Endothelial cell of umbilical vein (primary cell): ENCODE measurements at regions not wholly inside any gene's neighbourhood (a gene's known extent, or its start where the extent isn't known, plus 50 kb on each side); places are given as distances from the start of the nearest gene placed in this dataset.

ENCODE experiments used
- BruUV-seq: library from RNA; stranded (reverse); fragments of 400-500 nt; replicated peaks from 2 replicates; lab custom pipeline; 2021; lab: Mats Ljungman, UMichigan
- CTCF ChIA-PET: fragments of 300-600, 350-600 bp; sonication (Branson Sonifier 250); formaldehyde crosslinking; loops from one replicate; lab custom pipeline; 2021; ENCODE audit warnings: antibody characterized with exemption, inconsistent platforms; lab: Charles Lee
- POLR2A ChIA-PET: fragments of 300-600, 350-600 bp; sonication (Branson Sonifier 250); formaldehyde crosslinking; loops from one replicate; lab custom pipeline; 2021; ENCODE audit warnings: antibody characterized with exemption, inconsistent platforms; lab: Charles Lee
- DNase-seq: peaks from one replicate; pipeline ENCODE4 v3.0.0-alpha.2; 2011; ENCODE audit warnings: low read depth, low spot score
- FAIRE-seq: peaks from 2 replicates; lab custom pipeline; 2011; peaks lifted over from hg19 to GRCh38; lab: Jason Lieb, UNC
- H2AFZ ChIP-seq: 2 replicates; pipeline ENCODE4 v1.6.0; 2012; ENCODE audit warnings: low read depth, low read length, control low read depth, inconsistent platforms
- H3K27ac ChIP-seq: 2 replicates; pipeline ENCODE4 v1.5.1; 2011; ENCODE audit warnings: low read depth, mild to moderate bottlenecking, control low read depth, low read length, moderate library complexity; ENCODE audit not compliant: insufficient read depth
- H3K27me3 ChIP-seq, 2 experiments: 2 replicates each; pipeline versions ENCODE4 v1.6.0 to v1.6.1; 2011; ENCODE audit warnings: low read length in 2 of 2, mixed read lengths in 1 of 2; ENCODE audit not compliant: control insufficient read depth in 2 of 2, insufficient read depth in 2 of 2
- H3K36me3 ChIP-seq, 2 experiments: 2 replicates in 1 of 2; 3 replicates in 1 of 2; pipeline ENCODE4 v1.5.1; 2011; ENCODE audit warnings: low read length in 2 of 2, mild to moderate bottlenecking in 1 of 2, moderate library complexity in 1 of 2; ENCODE audit not compliant: control insufficient read depth in 2 of 2, insufficient read depth in 2 of 2; ENCODE audit errors: extremely low read depth in 1 of 2
- H3K4me1 ChIP-seq: 3 replicates; pipeline ENCODE4 v1.5.1; 2011; ENCODE audit warnings: mild to moderate bottlenecking, low read length; ENCODE audit not compliant: control insufficient read depth, insufficient read depth; ENCODE audit errors: extremely low read depth
- H3K4me2 ChIP-seq: 2 replicates; pipeline ENCODE4 v1.6.1; 2011; ENCODE audit warnings: low read length, control low read depth, mixed read lengths; ENCODE audit not compliant: insufficient read depth
- H3K4me3 ChIP-seq, 3 experiments: fragments of 200-600 bp in 1 of 3; sonication (generic), shearing (Covaris generic) in 1 of 3; replicated peaks in 1 of 3; 2 replicates each; pipeline ENCODE4 v1.5.1; 2011 to 2016; ENCODE audit warnings: control low read depth in 3 of 3, low read length in 3 of 3, mild to moderate bottlenecking in 2 of 3, inconsistent platforms in 1 of 3, low read depth in 1 of 3, moderate library complexity in 1 of 3; ENCODE audit not compliant: insufficient read depth in 1 of 3
- H3K79me2 ChIP-seq: 2 replicates; pipeline ENCODE4 v1.6.0; 2012; ENCODE audit warnings: low read length, inconsistent platforms; ENCODE audit not compliant: control insufficient read depth, insufficient read depth
- H3K9ac ChIP-seq: replicated peaks from 2 replicates; pipeline ENCODE3; 2011; ENCODE audit warnings: low read length, control low read depth; ENCODE audit not compliant: insufficient read depth; ENCODE audit errors: extremely low read depth
- H3K9me1 ChIP-seq: replicated peaks from 3 replicates; pipeline ENCODE4 v1.6.0; 2011; ENCODE audit warnings: mild to moderate bottlenecking, low read length; ENCODE audit not compliant: control insufficient read depth, insufficient read depth; ENCODE audit errors: extremely low read depth
- H3K9me3 ChIP-seq: replicated peaks from 2 replicates; pipeline ENCODE4 v1.5.1; 2012; ENCODE audit warnings: low read length, inconsistent platforms; ENCODE audit not compliant: control insufficient read depth, insufficient read depth
- H4K20me1 ChIP-seq: replicated peaks from 2 replicates; pipeline ENCODE3; 2011; ENCODE audit warnings: mild to moderate bottlenecking, low read length; ENCODE audit not compliant: control insufficient read depth, insufficient read depth; ENCODE audit errors: extremely low read depth
- EZH2 ChIP-seq: IDR thresholded peaks from 2 replicates; pipeline ENCODE4 v1.6.1; 2012; ENCODE audit warnings: borderline replicate concordance, low read depth, mild to moderate bottlenecking, moderate library complexity, low read length, inconsistent platforms; ENCODE audit not compliant: severe bottlenecking
- FOS ChIP-seq: IDR thresholded peaks from 2 replicates; pipeline ENCODE4 v1.6.1; 2011; ENCODE audit warnings: mild to moderate bottlenecking, low read length, moderate library complexity, borderline replicate concordance; ENCODE audit not compliant: insufficient read depth
- GATA2 ChIP-seq: IDR thresholded peaks from 2 replicates; pipeline ENCODE4 v1.7.0; 2011; ENCODE audit warnings: low read depth, mild to moderate bottlenecking, moderate library complexity, mixed read lengths, low read length; ENCODE audit not compliant: insufficient read length, insufficient read depth
- JUN ChIP-seq: IDR thresholded peaks from 2 replicates; pipeline ENCODE4 v1.6.1; 2011; ENCODE audit warnings: borderline replicate concordance, low read depth; ENCODE audit not compliant: insufficient read length, insufficient read depth
- MYC ChIP-seq: IDR thresholded peaks from one replicate; pipeline ENCODE4 v1.6.1; 2011; ENCODE audit warnings: mild to moderate bottlenecking, low read depth, low read length
- POLR2A ChIP-seq: IDR thresholded peaks from 2 replicates; pipeline ENCODE4 v1.6.1; 2012; ENCODE audit warnings: low read depth, mild to moderate bottlenecking, control low read depth, low read length
- POLR2AphosphoS5 ChIP-seq: IDR thresholded peaks from 2 replicates; pipeline ENCODE4 v1.6.1; 2012; ENCODE audit warnings: low read depth, mild to moderate bottlenecking, control low read depth, low read length, moderate library complexity; ENCODE audit not compliant: insufficient read depth
- dilution Hi-C: fragments of 300-500 bp; cut with MboI; formaldehyde crosslinking; loops from one replicate; pipeline ENCODE4 v1.15.0; 2019; ENCODE audit warnings: low sequenced_read_pairs; ENCODE audit not compliant: extremely low pct_ligation_motif_present
- intact Hi-C: fragments of 100-400 bp; cut with micrococcal nuclease; formaldehyde crosslinking; loops from one replicate; pipeline ENCODE4 v1.10.0; 2022
- TF ChIP-seq, protein P1 (sequence below), 2 donors: IDR thresholded peaks; 1 replicate in 1 of 2; 2 replicates in 1 of 2; pipeline ENCODE4 v1.5.1; 2011; ENCODE audit warnings: low read length in 2 of 2, mild to moderate bottlenecking in 2 of 2, moderate library complexity in 2 of 2, control low read depth in 1 of 2, inconsistent platforms in 1 of 2, low read depth in 1 of 2; ENCODE audit not compliant: insufficient read depth in 1 of 2; ENCODE audit errors: extremely low read depth in 1 of 2
- TF ChIP-seq, protein P2 (sequence below): IDR thresholded peaks from 2 replicates; pipeline ENCODE4 v1.6.1; 2011; ENCODE audit not compliant: insufficient read depth, insufficient read length

DNA sequence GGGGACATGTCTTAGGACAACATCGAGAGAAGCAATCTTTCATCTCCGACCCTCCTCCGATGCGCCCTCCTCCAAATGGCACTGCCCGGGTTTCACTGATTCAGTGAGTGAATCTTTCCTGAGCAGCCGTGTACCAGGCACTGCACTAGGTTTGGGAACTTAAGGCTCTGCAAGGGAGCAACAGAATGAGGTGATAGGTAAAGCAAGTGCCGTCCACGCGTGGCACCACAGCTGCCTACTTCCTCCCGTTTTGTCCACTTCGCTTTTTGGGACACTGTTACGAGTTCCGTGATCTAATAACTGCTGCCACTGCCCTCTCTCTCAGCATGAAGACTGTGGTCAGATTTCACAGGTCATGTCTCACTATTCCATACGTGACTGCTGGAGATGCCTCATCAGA lies 131.0 kb downstream of the TEX29 start:
- Histone ChIP-seq H3K79me2 (no peaks in the 10 kb centered on the region), H3K27ac (no peak overlapping the region), H3K4me2 (no peak overlapping the region), H3K9me3 (no peaks in the 10 kb centered on the region), H3K9ac (no peak overlapping the region), H4K20me1 (no peaks in the 10 kb centered on the region), H2AFZ (no peak overlapping the region), H3K4me3 (no peak overlapping the region), H3K9me1 (no peaks in the 10 kb centered on the region), H3K27me3 (no peaks in the 10 kb centered on the region), H3K36me3 (no peaks in the 10 kb centered on the region), H3K4me1 (no peaks in the 10 kb centered on the region)
- ChIA-PET CTCF (no interaction called here), POLR2A (no interaction called here)
- intact Hi-C loops (no loop called here), dilution Hi-C loops (no loop called here)
- DNase-seq, result no peak
- no peak for FAIRE-seq
- no TSS peak for BruUV-seq
- no peak for TF ChIP-seq EZH2
- no peak for TF ChIP-seq POLR2AphosphoS5
- TF ChIP-seq MYC, result no peak
- TF ChIP-seq GATA2, result no peak
- no peak for TF ChIP-seq JUN
- TF ChIP-seq, protein P1, sequence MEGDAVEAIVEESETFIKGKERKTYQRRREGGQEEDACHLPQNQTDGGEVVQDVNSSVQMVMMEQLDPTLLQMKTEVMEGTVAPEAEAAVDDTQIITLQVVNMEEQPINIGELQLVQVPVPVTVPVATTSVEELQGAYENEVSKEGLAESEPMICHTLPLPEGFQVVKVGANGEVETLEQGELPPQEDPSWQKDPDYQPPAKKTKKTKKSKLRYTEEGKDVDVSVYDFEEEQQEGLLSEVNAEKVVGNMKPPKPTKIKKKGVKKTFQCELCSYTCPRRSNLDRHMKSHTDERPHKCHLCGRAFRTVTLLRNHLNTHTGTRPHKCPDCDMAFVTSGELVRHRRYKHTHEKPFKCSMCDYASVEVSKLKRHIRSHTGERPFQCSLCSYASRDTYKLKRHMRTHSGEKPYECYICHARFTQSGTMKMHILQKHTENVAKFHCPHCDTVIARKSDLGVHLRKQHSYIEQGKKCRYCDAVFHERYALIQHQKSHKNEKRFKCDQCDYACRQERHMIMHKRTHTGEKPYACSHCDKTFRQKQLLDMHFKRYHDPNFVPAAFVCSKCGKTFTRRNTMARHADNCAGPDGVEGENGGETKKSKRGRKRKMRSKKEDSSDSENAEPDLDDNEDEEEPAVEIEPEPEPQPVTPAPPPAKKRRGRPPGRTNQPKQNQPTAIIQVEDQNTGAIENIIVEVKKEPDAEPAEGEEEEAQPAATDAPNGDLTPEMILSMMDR (IDR thresholded peaks at IDR 0.05; ENCODE audit: extremely low read depth in 1 of 2, insufficient read depth in 1 of 2, low read depth in 1 of 2, low read length in 2 of 2), result no peak
- TF ChIP-seq, protein P2, sequence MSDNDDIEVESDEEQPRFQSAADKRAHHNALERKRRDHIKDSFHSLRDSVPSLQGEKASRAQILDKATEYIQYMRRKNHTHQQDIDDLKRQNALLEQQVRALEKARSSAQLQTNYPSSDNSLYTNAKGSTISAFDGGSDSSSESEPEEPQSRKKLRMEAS, result no peak
- TF ChIP-seq FOS, result no peak
- TF ChIP-seq POLR2A, result no peak
